ENCODE measurements at regions not wholly inside any gene's neighbourhood (a gene's known extent, or its start where the extent isn't known, plus 50 kb on each side); places are given as distances from the start of the nearest gene placed in this dataset.

DNA sequence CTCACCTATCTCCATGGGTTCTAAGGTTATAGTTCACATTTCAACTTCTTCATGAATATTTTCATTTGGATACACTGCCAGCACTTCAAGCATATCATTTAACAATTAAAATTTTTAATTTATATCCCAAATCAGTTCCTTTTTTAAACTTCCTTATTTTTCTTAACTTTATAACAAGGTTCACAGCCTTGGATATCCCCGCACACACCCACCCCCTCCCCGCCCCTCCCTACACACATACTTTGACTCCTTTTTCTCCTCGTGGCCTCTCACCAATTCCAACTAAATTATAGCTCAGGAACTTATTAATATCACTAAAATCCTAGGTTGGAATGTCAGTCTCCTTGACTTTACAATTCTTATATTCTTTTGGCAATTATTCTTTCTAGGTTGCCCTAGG is 163.6 kb upstream of the SETBP1 start:
- no peak for DNase-seq

DNA sequence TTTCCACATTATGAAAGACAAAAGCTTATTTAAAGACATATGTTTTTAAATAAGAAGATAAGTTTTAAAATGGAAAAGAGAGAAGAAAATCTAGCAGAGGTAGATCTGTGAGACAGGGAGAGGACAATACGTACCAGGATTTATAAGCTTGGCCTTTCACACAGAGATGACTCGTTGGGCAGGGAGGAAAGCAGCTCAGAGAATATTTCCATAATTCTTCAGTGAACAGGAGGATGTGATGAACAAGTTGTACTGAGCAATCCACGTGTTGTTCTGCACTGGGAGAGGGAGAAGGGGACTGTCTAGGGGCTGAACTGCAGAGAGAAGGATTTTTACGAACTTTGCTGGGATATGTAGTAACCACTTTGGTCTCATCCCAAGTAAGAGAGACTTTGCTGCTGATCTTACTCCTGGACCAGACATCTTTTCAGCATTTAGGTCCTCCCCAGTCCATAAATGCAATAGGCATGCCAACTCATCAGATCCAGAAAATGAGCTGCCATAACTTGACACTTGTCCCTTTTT is 162.5 kb upstream of the SETBP1 start:
- no peak for DNase-seq

DNA sequence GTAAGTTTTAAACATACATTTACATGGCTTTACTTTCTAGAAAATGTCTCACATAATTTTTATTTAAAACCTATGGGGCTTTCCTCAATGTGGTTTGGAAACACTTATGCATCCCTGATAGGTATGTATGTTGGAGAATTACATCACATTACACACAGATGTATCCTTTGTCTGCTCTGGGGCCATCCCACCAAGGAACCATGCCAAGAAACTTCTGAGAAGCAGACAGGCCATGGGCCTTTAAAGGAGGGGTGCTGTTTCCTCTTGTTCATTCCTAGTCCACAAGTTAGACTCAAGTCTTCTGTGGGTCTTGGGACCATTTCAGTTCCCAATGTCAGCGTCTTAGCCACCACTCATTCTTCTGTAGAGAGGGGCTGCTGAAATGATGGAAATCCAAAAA is 162.0 kb upstream of the SETBP1 start:
- DNase-seq = no peak

DNA sequence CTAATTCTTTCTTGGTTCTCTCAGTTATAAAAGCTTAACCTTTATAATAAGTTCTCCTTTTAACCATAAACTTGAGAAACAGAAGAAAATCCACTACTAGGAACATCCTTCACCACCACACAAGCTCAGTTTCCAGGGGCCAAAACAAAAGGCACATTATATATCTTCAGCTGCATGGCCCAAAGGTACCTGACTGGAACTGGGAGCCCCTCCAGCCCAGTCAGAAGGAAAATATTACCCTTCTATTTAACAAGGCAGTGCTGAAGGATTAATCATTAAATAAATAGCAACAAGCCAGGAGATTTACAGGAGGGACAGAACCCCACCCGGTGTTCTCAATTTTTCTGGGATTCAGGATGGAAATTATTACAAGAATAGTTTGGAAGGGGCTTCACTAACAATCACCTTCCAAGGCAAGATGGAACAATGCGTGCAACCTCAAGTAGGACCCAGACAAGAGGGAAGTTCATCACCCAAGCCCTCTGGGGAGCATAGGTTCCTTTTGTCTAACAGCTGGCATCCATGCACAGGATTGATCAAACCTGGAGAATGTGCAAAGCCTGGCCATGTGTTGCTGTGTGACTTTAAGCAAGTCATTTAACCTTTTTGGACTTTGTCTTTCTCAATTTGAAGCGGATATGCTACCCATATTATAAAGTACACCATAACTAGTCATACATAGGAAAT is 159.6 kb upstream of the SETBP1 start:
- no peak for DNase-seq

DNA sequence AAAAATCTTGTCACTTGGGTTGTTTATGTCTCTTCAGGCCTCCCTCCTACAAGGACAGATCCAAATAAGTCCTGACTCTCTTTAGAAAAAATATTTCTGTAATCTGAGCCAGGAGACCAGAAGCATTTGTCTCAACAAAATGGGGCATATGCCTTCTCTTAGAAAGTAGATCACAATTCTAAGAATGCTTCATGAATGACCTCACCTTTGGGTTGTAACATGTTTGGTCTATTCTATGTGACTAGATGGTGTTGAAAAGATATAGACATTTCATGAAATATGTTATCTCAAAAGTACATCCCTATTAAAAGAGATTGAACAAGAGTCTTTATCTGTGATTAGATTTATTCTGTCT is 159.0 kb upstream of the SETBP1 start:
- DNase-seq = no peak

DNA sequence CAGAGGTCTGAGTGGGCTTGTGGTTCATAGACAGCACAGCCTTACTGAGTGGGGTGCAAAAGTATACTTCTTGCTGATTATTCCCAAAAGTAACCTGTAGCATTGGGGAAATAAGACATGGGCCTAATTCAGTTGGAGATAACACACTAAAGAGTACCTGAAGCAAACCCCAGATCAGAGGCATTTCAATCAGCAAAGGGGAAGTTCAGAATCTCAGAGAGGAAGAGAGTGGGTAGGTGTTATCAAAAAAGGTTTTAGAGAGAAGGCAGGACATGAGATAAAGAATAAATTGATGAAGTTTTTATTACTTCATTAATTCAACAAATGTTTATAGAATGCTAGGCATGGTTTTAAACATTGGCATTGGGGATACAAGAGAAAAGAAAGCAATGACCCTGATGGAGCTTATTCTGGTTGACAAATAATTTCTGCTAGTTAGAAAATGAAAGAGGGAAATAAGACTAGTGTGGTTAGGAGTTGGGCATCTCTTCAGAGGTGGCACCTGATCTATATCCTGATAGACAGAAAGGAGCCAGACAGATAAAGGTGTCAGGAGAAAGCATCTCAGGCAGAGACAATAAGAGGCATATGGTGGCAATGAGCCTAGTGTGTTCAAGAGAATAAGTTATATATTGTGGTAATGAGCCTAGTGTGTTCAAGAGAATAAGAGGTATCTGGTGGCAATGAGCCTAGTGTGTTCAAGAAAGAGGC is 153.8 kb upstream of the SETBP1 start:
- no peak for DNase-seq

DNA sequence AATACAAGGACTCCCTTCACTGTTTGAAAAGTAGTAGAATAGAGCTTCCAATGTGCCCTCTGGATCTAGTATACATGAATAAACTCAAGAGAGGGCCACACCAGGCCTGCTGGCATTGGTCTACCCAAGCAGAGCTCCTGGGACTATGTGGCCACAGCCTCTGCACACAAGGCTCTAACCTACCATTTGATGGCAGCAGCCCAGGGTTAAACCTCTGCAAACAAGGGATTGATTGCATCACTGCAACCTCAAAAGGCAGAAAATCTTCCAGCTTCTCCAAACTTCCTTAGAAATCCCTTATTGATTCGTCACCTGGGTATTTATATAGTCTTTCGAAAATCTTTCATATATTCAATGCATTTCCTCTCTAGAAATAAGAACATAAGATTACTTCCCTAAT is 147.6 kb upstream of the SETBP1 start:
- no peak for DNase-seq

DNA sequence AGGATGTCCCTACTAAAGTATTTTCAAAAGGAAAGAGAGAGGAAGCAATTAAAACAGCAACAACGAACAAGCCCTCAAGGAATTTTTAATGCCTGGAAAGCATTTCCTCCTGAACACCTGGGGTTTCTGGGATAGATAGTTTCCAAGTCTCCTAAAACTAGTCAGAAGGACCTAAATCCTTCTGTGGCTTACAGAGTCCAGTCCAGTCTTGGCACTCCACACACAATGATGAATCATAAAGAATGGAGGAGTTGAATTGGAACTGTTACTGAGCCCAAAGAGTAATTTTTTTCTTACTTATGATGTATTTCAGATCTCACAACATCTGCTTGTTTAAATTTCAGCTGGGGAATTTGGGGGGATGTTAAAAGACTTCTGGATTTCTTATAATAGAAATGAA is 144.6 kb upstream of the SETBP1 start:
- no peak for DNase-seq

DNA sequence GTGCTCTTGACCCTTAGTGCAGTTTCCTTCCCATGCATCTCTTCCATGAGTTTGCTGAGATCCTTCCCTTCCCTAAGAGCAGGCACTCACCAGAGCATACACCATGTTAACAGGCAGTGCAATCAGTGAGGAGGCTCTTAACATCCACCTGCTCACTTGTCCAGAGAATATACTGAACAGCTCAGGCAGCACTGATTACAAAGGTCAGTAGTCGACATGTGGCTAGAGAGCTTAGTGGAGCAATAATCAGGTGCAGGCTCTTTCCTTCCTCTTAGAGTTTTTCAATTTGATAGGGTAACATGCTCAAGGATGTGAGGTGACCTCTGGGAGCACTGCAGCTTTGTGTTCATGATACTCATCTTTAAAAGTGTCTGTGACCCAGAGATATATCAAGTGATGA is 144.1 kb upstream of the SETBP1 start:
- DNase-seq = no peak

DNA sequence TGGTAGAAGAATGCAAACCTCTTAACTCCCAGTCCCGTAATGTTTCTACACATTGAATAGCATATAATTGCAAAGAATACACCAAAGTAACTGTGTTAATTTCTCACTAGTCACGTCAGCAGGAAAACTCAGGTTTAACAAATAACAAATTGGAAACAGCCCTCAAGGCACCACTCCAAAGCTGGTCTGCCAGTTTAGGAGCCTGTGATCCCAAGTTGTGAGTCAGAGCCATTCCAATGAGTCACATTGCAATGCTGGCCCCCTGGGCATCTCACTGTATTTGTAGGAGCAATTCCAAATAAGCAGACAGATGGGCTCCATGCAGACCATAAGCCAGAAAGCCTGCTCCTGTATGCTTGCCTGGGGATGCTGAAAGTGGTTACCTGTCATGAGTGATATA is 143.2 kb upstream of the SETBP1 start:
- DNase-seq = no peak

DNA sequence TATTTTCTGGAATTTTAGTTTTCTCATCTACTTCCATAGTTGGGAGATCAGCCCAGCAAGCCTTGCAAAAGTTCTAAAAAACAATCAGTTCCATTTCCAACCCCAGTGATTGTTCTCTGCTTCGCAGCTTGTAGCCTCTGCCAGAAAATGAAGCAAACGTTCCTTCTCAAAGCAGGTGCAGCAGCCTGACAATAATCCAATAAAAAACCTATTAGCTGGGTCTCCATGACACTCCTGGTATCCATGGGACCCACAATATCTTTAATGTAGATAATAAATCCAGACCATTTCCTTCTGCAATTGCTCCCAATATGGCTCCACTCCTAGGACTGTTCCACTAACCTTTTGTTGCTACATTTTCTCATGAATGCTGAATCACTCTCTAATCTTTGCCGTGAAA is 140.8 kb upstream of the SETBP1 start:
- DNase-seq = no peak

DNA sequence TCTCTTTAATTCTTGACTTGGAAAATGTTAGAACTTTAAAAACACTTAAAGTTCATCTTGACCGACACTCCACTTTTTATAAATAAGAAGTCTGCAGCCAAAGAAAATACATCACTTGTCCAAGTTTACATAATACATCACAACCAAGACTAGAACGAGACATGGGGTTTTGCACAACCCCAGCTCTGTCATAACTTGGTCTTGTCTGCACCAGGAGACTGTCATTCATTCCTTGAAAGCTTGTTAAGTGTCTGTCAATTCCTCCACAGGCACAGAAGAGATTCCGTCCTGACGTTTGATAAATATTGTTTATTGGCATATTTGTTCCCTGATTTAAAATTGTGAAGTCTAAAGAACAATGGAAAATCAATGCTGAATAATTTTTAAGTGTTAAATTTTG is 139.5 kb upstream of the SETBP1 start:
- DNase-seq = no peak

DNA sequence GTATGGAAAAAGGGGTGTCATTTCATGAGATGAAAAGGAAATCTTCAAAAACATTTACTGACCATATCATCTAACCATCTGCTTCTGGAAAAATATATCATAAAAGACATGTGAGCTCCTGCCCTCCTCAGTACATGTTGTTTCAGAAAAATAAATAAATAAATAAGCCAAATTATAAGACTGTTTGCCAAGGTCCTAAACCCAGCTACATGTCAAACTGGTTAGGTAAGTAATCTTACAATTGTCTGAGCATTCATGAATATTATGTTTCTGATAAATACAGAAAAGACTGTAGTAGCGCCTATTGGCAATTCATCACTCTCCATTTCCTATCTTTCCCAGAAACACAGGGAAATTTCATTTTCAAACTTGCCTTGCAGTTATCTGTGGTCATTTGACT is 138.9 kb upstream of the SETBP1 start:
- no peak for DNase-seq

DNA sequence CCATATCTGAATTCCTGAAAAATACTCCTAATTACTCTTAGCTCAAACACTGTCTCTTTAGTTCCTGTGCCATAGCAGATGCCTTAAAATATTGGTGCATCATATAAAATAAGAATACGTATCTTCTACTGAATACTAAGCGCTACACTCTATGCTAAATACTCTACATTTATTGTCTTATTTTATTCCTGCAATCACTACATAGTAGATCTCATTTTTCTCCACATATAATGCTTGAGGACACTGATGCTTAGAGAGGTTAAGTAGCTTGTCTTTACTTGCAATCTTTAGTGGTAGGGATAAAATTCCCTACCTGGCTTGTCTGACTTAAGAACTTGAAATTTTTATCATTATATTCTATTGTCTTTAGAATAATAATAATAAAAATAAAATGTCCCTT is 137.3 kb upstream of the SETBP1 start:
- DNase-seq = no peak

DNA sequence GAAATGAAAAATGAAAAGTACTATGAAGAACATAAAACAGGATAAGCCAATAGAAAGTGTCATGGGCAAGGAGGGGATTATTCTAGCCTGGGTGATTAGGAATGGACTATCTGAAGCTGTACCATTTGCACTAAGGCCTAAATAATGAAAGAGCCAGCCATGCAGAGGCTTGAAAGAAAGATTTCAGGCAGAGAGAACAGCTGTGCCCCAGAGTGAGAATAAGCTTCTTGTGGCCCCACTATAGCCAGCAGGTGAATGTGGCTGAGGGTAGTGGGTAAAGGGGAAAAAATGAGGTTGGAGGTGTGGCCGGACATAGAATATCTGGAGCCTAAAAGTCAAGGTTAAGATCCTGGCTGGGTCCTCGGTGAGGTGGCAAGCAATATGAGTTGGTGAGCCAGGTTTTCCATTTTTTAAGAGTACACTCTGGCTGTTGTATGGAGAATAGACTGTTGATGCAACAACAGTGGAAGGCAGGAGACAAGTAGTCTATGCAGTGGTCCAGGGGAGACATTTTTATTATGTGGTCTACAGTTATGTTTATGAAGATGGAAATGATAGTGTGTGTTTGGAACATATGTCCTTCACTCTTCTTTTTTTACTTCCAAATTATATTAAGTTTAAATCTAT is 135.2 kb upstream of the SETBP1 start:
- DNase-seq = no peak

DNA sequence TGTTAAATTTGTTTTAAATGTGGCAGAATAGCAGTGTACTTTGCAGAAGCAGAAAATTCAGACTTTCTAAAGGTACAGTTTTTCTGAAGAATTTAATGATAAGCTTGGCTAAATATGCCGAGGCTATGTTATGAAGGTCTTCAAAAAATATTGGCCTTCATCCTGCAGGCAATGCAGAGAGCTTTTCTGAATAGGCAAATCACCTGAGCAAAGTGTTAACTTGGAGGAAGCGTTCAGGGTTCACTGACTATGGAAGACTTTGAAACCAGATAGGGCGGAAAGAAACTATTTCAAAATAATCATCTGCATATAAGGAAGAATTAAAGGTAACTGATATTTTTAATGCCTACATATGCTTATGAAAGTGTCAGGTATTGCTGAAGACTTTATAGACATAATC is 133.7 kb upstream of the SETBP1 start:
- no peak for DNase-seq

DNA sequence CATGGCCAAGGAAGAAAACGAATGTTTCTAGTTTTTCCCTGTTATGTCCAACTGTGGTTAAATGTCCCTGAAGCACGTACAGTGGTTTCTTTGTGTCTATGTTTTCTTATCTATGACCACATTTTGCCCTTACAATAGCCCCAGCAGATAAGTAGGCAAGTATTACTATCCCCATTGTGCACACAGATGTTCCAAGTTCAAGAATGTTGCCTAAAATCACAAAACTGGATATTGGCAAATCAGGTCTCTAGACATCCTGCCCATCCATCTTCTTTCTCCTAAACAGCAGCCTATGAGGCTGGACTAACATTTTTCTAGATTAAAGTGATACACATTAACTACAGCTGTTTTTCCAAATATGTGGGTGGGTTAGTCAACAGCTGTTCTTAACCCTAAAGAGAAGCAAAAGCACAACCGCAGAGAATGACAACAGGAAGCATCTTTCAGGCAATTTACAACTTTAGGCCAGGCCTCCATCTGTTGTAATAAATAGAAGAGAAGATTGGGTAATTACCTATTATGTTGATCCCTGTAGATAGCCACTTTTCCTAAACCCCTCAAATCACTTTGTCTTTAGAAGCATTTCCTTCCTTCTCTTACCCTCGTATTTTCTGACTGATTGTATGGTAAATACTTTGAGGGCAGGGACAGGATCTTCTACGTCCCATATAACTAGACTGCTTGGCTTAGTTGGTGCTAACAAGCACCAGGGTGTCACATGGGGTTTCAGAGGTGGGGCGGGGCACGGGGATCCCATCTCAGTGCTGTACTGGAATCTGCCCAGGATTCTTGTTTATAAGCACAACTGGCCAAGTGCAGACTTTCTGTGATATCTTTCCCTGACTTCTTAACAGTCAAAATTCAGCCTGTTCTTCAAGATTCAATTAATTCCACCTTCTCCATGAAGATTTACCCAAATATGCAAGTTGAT is 132.1 kb upstream of the SETBP1 start:
- DNase-seq = no peak

DNA sequence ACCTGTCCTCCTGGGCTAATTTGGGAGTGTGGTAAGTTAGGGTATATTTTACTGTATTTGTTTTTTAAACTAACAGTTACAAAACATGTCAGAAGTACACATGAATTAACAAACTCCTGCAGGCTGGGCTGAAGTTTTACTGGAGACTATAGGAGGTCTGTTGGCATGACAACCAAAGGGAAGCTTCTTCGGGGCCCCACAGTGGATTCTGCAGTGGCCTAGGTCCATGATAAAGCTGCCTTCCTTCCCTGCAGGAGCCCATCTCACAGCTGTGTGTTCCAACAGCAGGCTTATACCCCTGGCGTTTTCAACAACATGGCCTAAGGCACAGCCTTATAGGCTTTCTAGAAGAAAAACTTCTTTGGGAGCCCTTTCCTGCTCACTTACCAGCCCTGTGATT is 128.0 kb upstream of the SETBP1 start:
- no peak for DNase-seq

DNA sequence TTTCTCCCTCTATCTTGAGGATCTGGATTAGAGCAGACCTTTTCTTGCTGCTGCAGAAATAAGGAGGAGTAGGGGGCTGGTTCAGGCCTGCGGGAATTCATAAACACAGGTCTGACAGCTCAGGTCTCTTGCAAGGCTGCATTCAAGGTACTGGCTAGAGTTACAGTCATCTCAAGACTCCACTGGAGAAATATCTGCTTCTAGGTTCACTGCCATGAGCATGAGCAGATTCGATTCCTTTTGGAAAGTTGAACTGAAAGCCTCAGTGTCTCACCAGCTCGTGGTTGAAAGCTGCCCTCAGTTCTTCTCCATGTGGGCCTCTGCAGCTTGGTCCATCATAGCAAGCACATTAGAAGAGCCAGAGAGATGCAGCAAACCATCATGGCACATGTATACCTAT is 124.4 kb upstream of the SETBP1 start:
- no peak for DNase-seq

DNA sequence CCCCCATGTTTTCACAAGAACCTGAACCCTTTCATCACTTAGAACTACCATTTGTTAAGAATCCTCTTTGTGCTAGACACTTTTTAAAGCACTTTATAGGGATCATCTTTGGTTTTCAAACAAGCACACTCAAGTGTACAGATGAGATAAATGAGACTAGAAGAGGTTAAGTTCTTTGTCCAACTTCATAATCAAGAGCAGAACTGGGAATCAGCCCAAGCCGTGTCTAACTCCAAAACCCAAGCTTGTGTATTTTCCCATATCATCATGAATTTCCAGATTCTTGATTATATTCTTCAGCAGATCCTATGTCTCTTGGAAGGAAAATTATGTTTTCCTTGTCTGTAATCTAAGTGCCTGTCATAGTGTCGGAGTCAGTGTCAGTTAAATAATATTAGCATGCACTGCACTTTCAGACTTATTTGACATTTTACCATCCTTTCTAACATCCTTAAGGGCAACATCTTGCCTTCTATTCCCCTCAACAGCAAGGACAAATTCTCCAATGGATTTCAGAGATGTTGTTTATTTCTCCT is 123.0 kb upstream of the SETBP1 start:
- no peak for DNase-seq

DNA sequence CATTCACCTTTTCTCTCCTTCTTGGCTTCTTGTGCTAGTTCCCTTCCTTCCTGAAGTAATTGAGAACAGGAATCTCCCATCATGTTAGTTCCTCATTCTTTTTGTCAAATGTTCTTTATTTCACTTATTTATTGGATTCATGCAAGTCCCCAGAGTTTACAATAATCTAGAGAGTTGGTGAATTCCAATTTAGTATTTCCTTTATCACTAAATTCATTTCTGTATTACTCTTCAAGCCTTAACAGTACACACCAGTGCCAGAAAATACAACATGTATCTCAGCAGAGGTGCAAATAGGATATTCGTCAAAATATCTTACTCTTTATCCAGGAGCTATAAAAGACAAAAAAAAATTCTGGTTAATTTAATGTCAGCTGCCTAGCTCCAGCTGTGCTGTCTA is 121.9 kb upstream of the SETBP1 start:
- no peak for DNase-seq

DNA sequence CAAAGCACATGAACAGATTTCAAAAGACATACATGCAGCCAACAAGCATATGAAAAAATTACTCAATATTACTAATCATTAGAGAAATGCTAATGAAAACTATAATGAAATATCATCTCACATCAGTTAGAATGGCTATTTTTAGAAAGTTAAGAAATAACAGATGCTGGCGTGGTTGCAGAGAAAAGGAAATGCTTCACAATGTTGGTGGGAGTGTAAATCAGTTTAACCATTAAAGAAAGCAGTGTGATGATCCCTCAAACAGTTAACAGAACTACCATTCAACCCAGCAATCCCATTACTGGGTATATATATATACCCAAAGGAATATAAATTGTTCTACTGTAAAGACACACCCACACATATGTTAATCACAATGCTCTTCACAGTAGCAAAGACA is 117.7 kb upstream of the SETBP1 start:
- DNase-seq = no peak

DNA sequence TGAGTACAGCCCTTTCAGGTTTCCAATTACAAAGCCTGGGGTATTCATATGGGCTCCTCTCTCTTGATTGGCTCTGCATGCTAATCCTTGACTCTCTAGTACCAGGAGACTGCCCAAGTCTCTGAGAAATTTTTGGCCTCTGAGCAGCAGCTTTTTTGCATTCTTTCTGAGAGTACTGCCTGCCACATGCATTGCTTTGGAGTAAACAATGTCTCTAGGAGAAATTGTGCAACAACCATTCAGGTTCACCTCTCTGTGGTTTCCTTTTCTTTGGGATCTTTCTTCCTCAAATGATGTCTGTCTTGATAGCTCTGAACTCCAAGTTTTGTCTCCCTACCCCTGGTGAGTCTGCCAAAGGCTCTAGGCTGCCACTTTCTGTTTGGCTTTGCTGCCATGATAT is 115.8 kb upstream of the SETBP1 start:
- no peak for DNase-seq

Data from T-helper 1 cell (primary cell).